ENCODE measurements at regions not wholly inside any gene's neighbourhood (a gene's known extent, or its start where the extent isn't known, plus 50 kb on each side); places are given as distances from the start of the nearest gene placed in this dataset.

GRCh38 chr14:104429291-104429861 is 150.2 kb upstream of the C14orf180 start:
- intact Hi-C loops (cut with DNase I, micrococcal nuclease) = no loop called here
- no peaks in the 10 kb centered on the region for H3K36me3 ChIP-seq (ENCODE audit: low read depth)

GRCh38 chr14:104431351-104431928 is 148.1 kb upstream of the C14orf180 start:
- ATAC-seq (no peak), DNase-seq (no peak)
- Histone ChIP-seq H3K4me1 (ENCODE audit: low read depth) (no peaks in the 10 kb centered on the region), H3K9me3 (no peaks in the 10 kb centered on the region), H3K36me3 (ENCODE audit: low read depth) (no peaks in the 10 kb centered on the region), H3K4me3 (no peak overlapping the region)
- TF ChIP-seq CTCF (IDR thresholded peaks at IDR 0.05) = no peak
- intact Hi-C loops (cut with DNase I, micrococcal nuclease) = no loop called here

More at GRCh38 chr14:104429291-104429861, 150.2 kb upstream of the C14orf180 start:
- ATAC-seq (no peak), DNase-seq (no peak)
- H3K9me3 ChIP-seq = no peaks in the 10 kb centered on the region
- no peaks in the 10 kb centered on the region for H3K4me1 ChIP-seq (ENCODE audit: low read depth)
- H3K4me3 ChIP-seq = no peak overlapping the region
- no peak for TF ChIP-seq CTCF (IDR thresholded peaks at IDR 0.05)

GRCh38 chr14:104431929-104432541 is 147.5 kb upstream of the C14orf180 start:
- Histone ChIP-seq H3K4me1 (ENCODE audit: low read depth) (no peaks in the 10 kb centered on the region), H3K4me3 (no peak overlapping the region), H3K36me3 (ENCODE audit: low read depth) (no peaks in the 10 kb centered on the region), H3K9me3 (no peaks in the 10 kb centered on the region)
- no peak for DNase-seq
- intact Hi-C loops (cut with DNase I, micrococcal nuclease) = no loop called here
- ATAC-seq = no peak
- TF ChIP-seq CTCF (IDR thresholded peaks at IDR 0.05) = no peak

DNA sequence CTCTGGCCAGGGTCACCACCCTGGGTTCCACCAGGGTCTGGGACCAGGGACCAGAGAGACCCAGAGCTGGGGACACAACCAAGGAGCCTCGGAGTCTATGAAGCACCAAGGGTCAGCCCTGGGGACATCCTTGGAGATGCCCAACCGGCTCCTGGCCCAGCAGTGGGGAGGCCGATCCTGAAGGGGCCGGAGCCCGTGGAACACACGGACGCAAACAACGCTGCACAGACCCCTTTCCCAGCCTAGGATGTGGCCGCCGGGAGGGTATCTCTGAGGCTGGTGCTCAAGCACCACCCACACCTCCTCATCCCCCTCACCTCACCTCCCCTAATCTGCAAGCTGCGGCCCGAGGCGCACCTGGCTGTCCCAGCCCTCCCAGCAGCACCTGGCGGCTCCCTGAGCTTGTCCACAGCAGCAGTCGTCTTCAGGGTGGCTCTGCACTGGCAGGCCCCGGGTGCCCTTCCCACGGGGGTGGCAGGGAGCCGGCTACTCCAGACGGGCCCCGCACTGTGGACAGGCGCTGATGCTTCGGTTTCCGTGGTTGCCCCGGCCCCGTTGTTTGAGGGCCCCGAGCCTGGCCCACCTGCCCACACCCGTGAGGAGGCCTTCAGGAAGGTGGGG is 146.8 kb upstream of the C14orf180 start:
- intact Hi-C loops (cut with DNase I, micrococcal nuclease) = no loop called here
- Histone ChIP-seq H3K4me1 (ENCODE audit: low read depth) (no peaks in the 10 kb centered on the region), H3K9me3 (no peaks in the 10 kb centered on the region), H3K4me3 (no peak overlapping the region), H3K36me3 (ENCODE audit: low read depth) (no peaks in the 10 kb centered on the region)
- DNase-seq (no peak), ATAC-seq (no peak)
- no peak for TF ChIP-seq CTCF (IDR thresholded peaks at IDR 0.05)

DNA sequence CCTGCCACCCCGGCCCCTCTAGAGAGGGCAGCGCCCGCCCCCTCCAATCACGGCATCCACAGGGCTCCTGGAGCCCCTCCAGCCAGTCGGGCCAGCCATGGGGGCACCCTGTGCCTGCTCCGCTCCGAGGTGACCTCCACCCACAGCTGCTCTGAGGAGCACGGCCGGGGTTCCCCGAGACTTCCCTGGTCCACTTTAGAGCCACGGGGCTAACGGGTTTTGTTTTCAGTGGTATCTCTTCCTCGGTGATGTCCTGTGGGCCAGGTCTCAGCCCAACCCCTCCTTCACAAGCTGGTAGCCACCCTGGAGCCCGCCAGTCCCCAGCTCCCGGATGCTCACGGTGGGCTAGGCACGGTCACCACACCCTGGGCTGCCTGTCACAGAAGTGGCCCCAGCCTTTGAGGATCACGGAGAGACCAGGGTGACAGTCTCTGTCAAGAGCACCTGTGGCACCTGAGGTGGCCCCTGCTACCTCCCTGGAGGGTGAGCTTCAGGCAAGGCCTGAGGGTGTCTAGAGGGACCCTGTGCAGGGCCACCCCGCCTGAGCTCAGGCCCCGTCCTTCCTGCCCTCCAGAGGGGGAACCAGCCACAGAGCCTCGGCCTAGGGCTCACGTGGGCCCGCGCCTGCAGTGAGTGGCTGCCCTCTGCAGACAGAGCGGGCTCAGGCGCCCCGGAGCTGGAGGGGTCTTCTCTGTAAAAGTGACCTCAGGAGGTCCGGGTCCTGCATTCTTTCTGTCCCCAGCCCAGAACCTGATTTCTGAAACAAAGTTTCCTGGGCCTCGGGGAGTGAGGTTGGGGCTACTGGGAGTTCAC is 146.0 kb upstream of the C14orf180 start:
- H3K4me1 ChIP-seq (ENCODE audit: low read depth) = no peaks in the 10 kb centered on the region
- no peak for DNase-seq
- no peak for ATAC-seq
- H3K36me3 ChIP-seq (ENCODE audit: low read depth) = no peaks in the 10 kb centered on the region
- H3K4me3 ChIP-seq = no peak overlapping the region
- intact Hi-C loops (cut with DNase I, micrococcal nuclease) = no loop called here
- H3K9me3 ChIP-seq = no peaks in the 10 kb centered on the region
- TF ChIP-seq CTCF (IDR thresholded peaks at IDR 0.05) = no peak

Measured in mucosa of descending colon (tissue), 3 donors.